ENCODE measurements at regions not wholly inside any gene's neighbourhood (a gene's known extent, or its start where the extent isn't known, plus 50 kb on each side); places are given as distances from the start of the nearest gene placed in this dataset.

- H3K9me3 Mint-ChIP-seq, result peaks cover 0 to 4% of the 10 kb centered on the region in 2 donors
- H3K4me3 Mint-ChIP-seq, result no peak overlapping the region
- no peaks in the 10 kb centered on the region for H3K27me3 Mint-ChIP-seq
- ATAC-seq (replicated peaks), result no peak
- no peak for DNase-seq
- peaks cover 30 to 37% of the 10 kb centered on the region in 2 donors for H3K4me1 Mint-ChIP-seq
- no peaks in the 10 kb centered on the region for H3K36me3 Mint-ChIP-seq
- H3K27ac Mint-ChIP-seq, result no peak overlapping the region
Observed at GRCh38 chr18:8945514-8945913, 157.0 kb upstream of the NDUFV2 start.

- no peaks in the 10 kb centered on the region for H3K27me3 Mint-ChIP-seq
- peaks cover 0 to 4% of the 10 kb centered on the region in 2 donors for H3K9me3 Mint-ChIP-seq
- H3K27ac Mint-ChIP-seq, result no peak overlapping the region
- ATAC-seq (replicated peaks), result no peak
- no peak for DNase-seq
- peaks cover 35 to 44% of the 10 kb centered on the region in 2 donors for H3K4me1 Mint-ChIP-seq
- H3K4me3 Mint-ChIP-seq, result no peak overlapping the region
- no peaks in the 10 kb centered on the region for H3K36me3 Mint-ChIP-seq
Observed at GRCh38 chr18:8946066-8946838, 156.2 kb upstream of the NDUFV2 start.

- ATAC-seq (replicated peaks) (no peak), DNase-seq (no peak)
- Mint-ChIP-seq H3K4me1 (peaks cover 44 to 56% of the 10 kb centered on the region in 2 donors), H3K4me3 (no peak overlapping the region), H3K36me3 (no peaks in the 10 kb centered on the region), H3K27ac (no peak overlapping the region), H3K27me3 (no peaks in the 10 kb centered on the region), H3K9me3 (peaks cover 0 to 4% of the 10 kb centered on the region in 2 donors)
Observed at GRCh38 chr18:8947566-8947965, 154.9 kb upstream of the NDUFV2 start.

GRCh38 chr18:8948011-8948410 is 154.5 kb upstream of the NDUFV2 start:
- DNase-seq (no peak), ATAC-seq (replicated peaks) (no peak)
- Mint-ChIP-seq H3K27ac (no peak overlapping the region), H3K36me3 (no peaks in the 10 kb centered on the region), H3K27me3 (no peaks in the 10 kb centered on the region), H3K4me1 (peaks cover 46 to 56% of the 10 kb centered on the region in 2 donors), H3K4me3 (no peak overlapping the region), H3K9me3 (peaks cover 0 to 4% of the 10 kb centered on the region in 2 donors)

GRCh38 chr18:8948471-8949149 is 153.9 kb upstream of the NDUFV2 start:
- Mint-ChIP-seq H3K4me1 (peaks cover 46 to 56% of the 10 kb centered on the region in 2 donors), H3K27ac (peak overlapping the region; percentile 38), H3K4me3 (no peak overlapping the region), H3K27me3 (no peaks in the 10 kb centered on the region), H3K36me3 (no peaks in the 10 kb centered on the region), H3K9me3 (peaks cover 0 to 4% of the 10 kb centered on the region in 2 donors)
- no peak for ATAC-seq (replicated peaks)
- DNase-seq, result no peak

GRCh38 chr18:8949206-8949605 is 153.3 kb upstream of the NDUFV2 start:
- ATAC-seq (replicated peaks) (no peak), DNase-seq (no peak)
- Mint-ChIP-seq H3K9me3 (peaks cover 0 to 4% of the 10 kb centered on the region in 2 donors), H3K27me3 (no peaks in the 10 kb centered on the region), H3K4me3 (no peak overlapping the region), H3K4me1 (peaks cover 46 to 60% of the 10 kb centered on the region in 2 donors), H3K36me3 (no peaks in the 10 kb centered on the region), H3K27ac (peak overlapping the region; percentile 38)

- peak overlapping the region; percentile 48 for H3K27ac Mint-ChIP-seq
- H3K36me3 Mint-ChIP-seq, result peaks cover 0 to 2% of the 10 kb centered on the region in 2 donors
- H3K4me3 Mint-ChIP-seq, result no peak overlapping the region
- DNase-seq (no peak), ATAC-seq (replicated peaks) (peak; percentile 70 to 81)
- H3K27me3 Mint-ChIP-seq, result no peaks in the 10 kb centered on the region
- peaks cover under 1 to 1% of the 10 kb centered on the region in 2 donors for H3K9me3 Mint-ChIP-seq
- H3K4me1 Mint-ChIP-seq, result peaks cover 43 to 56% of the 10 kb centered on the region in 2 donors
Observed at GRCh38 chr18:8951491-8951890, 151.0 kb upstream of the NDUFV2 start.

- no peak for DNase-seq
- H3K9me3 Mint-ChIP-seq, result peaks cover 1 to 4% of the 10 kb centered on the region in 2 donors
Observed at GRCh38 chr18:8952174-8952573, 150.3 kb upstream of the NDUFV2 start.

GRCh38 chr18:8952769-8953760 is 149.4 kb upstream of the NDUFV2 start:
- no peak for DNase-seq
- Mint-ChIP-seq H3K36me3 (peaks cover 0 to 2% of the 10 kb centered on the region in 2 donors), H3K27ac (no peak overlapping the region), H3K27me3 (no peaks in the 10 kb centered on the region), H3K4me1 (peaks cover 43 to 56% of the 10 kb centered on the region in 2 donors), H3K9me3 (peaks cover 1 to 4% of the 10 kb centered on the region in 2 donors), H3K4me3 (no peak overlapping the region)
- no peak for ATAC-seq (replicated peaks)

More at GRCh38 chr18:8952174-8952573, 150.3 kb upstream of the NDUFV2 start:
- no peaks in the 10 kb centered on the region for H3K27me3 Mint-ChIP-seq
- peaks cover 0 to 2% of the 10 kb centered on the region in 2 donors for H3K36me3 Mint-ChIP-seq
- peak overlapping the region in 1 of 2 donors; percentile 7 for H3K4me3 Mint-ChIP-seq
- peaks cover 45 to 60% of the 10 kb centered on the region in 2 donors for H3K4me1 Mint-ChIP-seq
- peak; percentile 43 to 58 for ATAC-seq (replicated peaks)
- peak overlapping the region; percentile 48 for H3K27ac Mint-ChIP-seq

GRCh38 chr18:8957731-8958130 is 144.8 kb upstream of the NDUFV2 start:
- no peak overlapping the region for H3K4me3 Mint-ChIP-seq
- H3K27me3 Mint-ChIP-seq, result no peaks in the 10 kb centered on the region
- no peak for DNase-seq
- H3K27ac Mint-ChIP-seq, result no peak overlapping the region
- H3K9me3 Mint-ChIP-seq, result peaks cover 1 to 4% of the 10 kb centered on the region in 2 donors
- ATAC-seq (replicated peaks), result no peak
- H3K36me3 Mint-ChIP-seq, result peaks cover 0 to 2% of the 10 kb centered on the region in 2 donors
- H3K4me1 Mint-ChIP-seq, result peaks cover 12 to 16% of the 10 kb centered on the region in 2 donors

GRCh38 chr18:8958660-8959059 is 143.8 kb upstream of the NDUFV2 start:
- DNase-seq (no peak), ATAC-seq (replicated peaks) (no peak)
- no peaks in the 10 kb centered on the region for H3K27me3 Mint-ChIP-seq
- H3K36me3 Mint-ChIP-seq, result peaks cover 0 to 2% of the 10 kb centered on the region in 2 donors
- H3K9me3 Mint-ChIP-seq, result peaks cover 1 to 4% of the 10 kb centered on the region in 2 donors
- H3K4me1 Mint-ChIP-seq, result peaks cover 14 to 16% of the 10 kb centered on the region in 2 donors
- no peak overlapping the region for H3K4me3 Mint-ChIP-seq
- no peak overlapping the region for H3K27ac Mint-ChIP-seq

- Mint-ChIP-seq H3K27me3 (no peaks in the 10 kb centered on the region), H3K27ac (no peak overlapping the region), H3K36me3 (peaks cover 0 to 1% of the 10 kb centered on the region in 2 donors), H3K4me1 (peaks cover 9 to 12% of the 10 kb centered on the region in 2 donors), H3K4me3 (no peak overlapping the region), H3K9me3 (peaks cover 1 to 4% of the 10 kb centered on the region in 2 donors)
- no peak for ATAC-seq (replicated peaks)
- DNase-seq, result no peak
Observed at GRCh38 chr18:8959551-8960135, 142.9 kb upstream of the NDUFV2 start.

GRCh38 chr18:8960740-8961657 is 141.5 kb upstream of the NDUFV2 start:
- Mint-ChIP-seq H3K4me3 (no peak overlapping the region), H3K27ac (no peak overlapping the region), H3K27me3 (no peaks in the 10 kb centered on the region), H3K9me3 (peaks cover 1 to 4% of the 10 kb centered on the region in 2 donors), H3K36me3 (no peaks in the 10 kb centered on the region), H3K4me1 (peaks cover 7 to 12% of the 10 kb centered on the region in 2 donors)
- ATAC-seq (replicated peaks) (no peak), DNase-seq (no peak)

Measured in stimulated activated naive B cell treated with anti-CD40 and anti-IgM and Interleukin-4, amounts not matched to agents 10 μg/mL and 1 μg/mL and 100 μg/mL, for 72 hours (primary cell).